ENCODE measurements at regions not wholly inside any gene's neighbourhood (a gene's known extent, or its start where the extent isn't known, plus 50 kb on each side); places are given as distances from the start of the nearest gene placed in this dataset.

GRCh38 chr3:99319961-99320360 is 318.4 kb upstream of the COL8A1 start:
- Histone ChIP-seq H3K27ac (ENCODE audit: low read depth, low read length) (peak overlapping the region; percentile 86), H3K4me3 (ENCODE audit: insufficient read depth, low read length) (no peak overlapping the region), H4K20me1 (ENCODE audit: insufficient read depth, low read length) (no peaks in the 10 kb centered on the region)

GRCh38 chr3:99319450-99319849 is 318.9 kb upstream of the COL8A1 start:
- peak overlapping the region; percentile 86 for H3K27ac ChIP-seq (ENCODE audit: low read depth, low read length)
- peak; percentile 0 for DNase-seq (ENCODE audit: insufficient read length, low spot score, missing footprints)

More at GRCh38 chr3:99319961-99320360, 318.4 kb upstream of the COL8A1 start:
- Histone ChIP-seq H3K9me3 (ENCODE audit: low read depth, low read length) (no peaks in the 10 kb centered on the region), H3K4me2 (ENCODE audit: insufficient read depth, low read length) (peak overlapping the region; percentile 0), H3K4me1 (ENCODE audit: insufficient read depth, low read length) (peaks cover 32% of the 10 kb centered on the region), H3K36me3 (ENCODE audit: insufficient read depth, low read length) (no peaks in the 10 kb centered on the region), H3K79me2 (ENCODE audit: insufficient read depth, low read length) (no peaks in the 10 kb centered on the region), H2AFZ (ENCODE audit: low read length) (no peak overlapping the region), H3K27me3 (ENCODE audit: insufficient read depth, low read length) (no peaks in the 10 kb centered on the region)
- no peak for TF ChIP-seq CTCF (IDR thresholded peaks at IDR 0.05; ENCODE audit: extremely low read depth, low read depth, low read length)
- peak; percentile 0 for DNase-seq (ENCODE audit: insufficient read length, low spot score, missing footprints)

GRCh38 chr3:99317201-99317600 is 321.2 kb upstream of the COL8A1 start:
- H2AFZ ChIP-seq (ENCODE audit: low read length) = peak overlapping the region; percentile 7
- no peaks in the 10 kb centered on the region for H3K79me2 ChIP-seq (ENCODE audit: insufficient read depth, low read length)
- H3K4me2 ChIP-seq (ENCODE audit: insufficient read depth, low read length) = no peak overlapping the region
- no peaks in the 10 kb centered on the region for H3K36me3 ChIP-seq (ENCODE audit: insufficient read depth, low read length)
- no peaks in the 10 kb centered on the region for H3K9me3 ChIP-seq (ENCODE audit: low read depth, low read length)
- no peak overlapping the region for H3K27ac ChIP-seq (ENCODE audit: low read depth, low read length)
- no peaks in the 10 kb centered on the region for H3K27me3 ChIP-seq (ENCODE audit: insufficient read depth, low read length)
- no peak for DNase-seq (ENCODE audit: insufficient read length, low spot score, missing footprints)
- no peak overlapping the region for H3K4me3 ChIP-seq (ENCODE audit: insufficient read depth, low read length)
- no peaks in the 10 kb centered on the region for H4K20me1 ChIP-seq (ENCODE audit: insufficient read depth, low read length)
- peaks cover 39% of the 10 kb centered on the region for H3K4me1 ChIP-seq (ENCODE audit: insufficient read depth, low read length)
- no peak for TF ChIP-seq CTCF (IDR thresholded peaks at IDR 0.05; ENCODE audit: extremely low read depth, low read depth, low read length)

More at GRCh38 chr3:99319450-99319849, 318.9 kb upstream of the COL8A1 start:
- no peak for TF ChIP-seq CTCF (IDR thresholded peaks at IDR 0.05; ENCODE audit: extremely low read depth, low read depth, low read length)
- Histone ChIP-seq H3K27me3 (ENCODE audit: insufficient read depth, low read length) (no peaks in the 10 kb centered on the region), H3K4me3 (ENCODE audit: insufficient read depth, low read length) (no peak overlapping the region), H2AFZ (ENCODE audit: low read length) (no peak overlapping the region), H4K20me1 (ENCODE audit: insufficient read depth, low read length) (no peaks in the 10 kb centered on the region), H3K79me2 (ENCODE audit: insufficient read depth, low read length) (no peaks in the 10 kb centered on the region), H3K9me3 (ENCODE audit: low read depth, low read length) (no peaks in the 10 kb centered on the region), H3K36me3 (ENCODE audit: insufficient read depth, low read length) (no peaks in the 10 kb centered on the region), H3K4me2 (ENCODE audit: insufficient read depth, low read length) (peak overlapping the region; percentile 0), H3K4me1 (ENCODE audit: insufficient read depth, low read length) (peaks cover 32% of the 10 kb centered on the region)

- DNase-seq (ENCODE audit: insufficient read length, low spot score, missing footprints) = peak; percentile 0
- no peaks in the 10 kb centered on the region for H3K79me2 ChIP-seq (ENCODE audit: insufficient read depth, low read length)
Measured at GRCh38 chr3:99315896-99316295, 322.5 kb upstream of the COL8A1 start.

More at GRCh38 chr3:99315896-99316295, 322.5 kb upstream of the COL8A1 start:
- H3K4me1 ChIP-seq (ENCODE audit: insufficient read depth, low read length) = peaks cover 38% of the 10 kb centered on the region
- no peaks in the 10 kb centered on the region for H3K27me3 ChIP-seq (ENCODE audit: insufficient read depth, low read length)
- H3K27ac ChIP-seq (ENCODE audit: low read depth, low read length) = no peak overlapping the region
- H3K36me3 ChIP-seq (ENCODE audit: insufficient read depth, low read length) = no peaks in the 10 kb centered on the region
- H3K4me3 ChIP-seq (ENCODE audit: insufficient read depth, low read length) = no peak overlapping the region
- no peaks in the 10 kb centered on the region for H4K20me1 ChIP-seq (ENCODE audit: insufficient read depth, low read length)
- no peak for TF ChIP-seq CTCF (IDR thresholded peaks at IDR 0.05; ENCODE audit: extremely low read depth, low read depth, low read length)
- no peak overlapping the region for H2AFZ ChIP-seq (ENCODE audit: low read length)
- H3K9me3 ChIP-seq (ENCODE audit: low read depth, low read length) = no peaks in the 10 kb centered on the region
- H3K4me2 ChIP-seq (ENCODE audit: insufficient read depth, low read length) = no peak overlapping the region

All from osteoblast (primary cell).